H9 (cell line): ENCODE measurements at regions not wholly inside any gene's neighbourhood (a gene's known extent, or its start where the extent isn't known, plus 50 kb on each side); places are given as distances from the start of the nearest gene placed in this dataset.

ENCODE experiments used
- DNase-seq: peaks from one replicate; pipeline ENCODE4 v3.0.0-alpha.2; 2017
- H2AFZ ChIP-seq: one replicate; pipeline ENCODE4 v1.6.1; 2013; ENCODE audit warnings: mild to moderate bottlenecking, low read length, control low read depth, moderate library complexity
- H2AK5ac ChIP-seq: 2 replicates; pipeline ENCODE4 v1.6.1; 2013; ENCODE audit warnings: low read length, control low read depth, mixed read lengths; ENCODE audit not compliant: insufficient read length
- H2BK120ac ChIP-seq: one replicate; pipeline ENCODE4 v1.6.1; 2013; ENCODE audit warnings: low read depth, mild to moderate bottlenecking, low read length, control low read depth, inconsistent platforms; ENCODE audit not compliant: poor library complexity, severe bottlenecking
- H2BK12ac ChIP-seq: 2 replicates; pipeline ENCODE4 v1.6.1; 2013; ENCODE audit warnings: low read length, control low read depth, mixed read lengths, low read depth; ENCODE audit not compliant: insufficient read length
- H2BK15ac ChIP-seq: 2 replicates; pipeline ENCODE4 v1.6.1; 2013; ENCODE audit warnings: low read depth, low read length, control low read depth
- H2BK20ac ChIP-seq: one replicate; pipeline ENCODE4 v1.6.1; 2013; ENCODE audit warnings: low read depth, mild to moderate bottlenecking, low read length, control low read depth, inconsistent platforms; ENCODE audit not compliant: poor library complexity, severe bottlenecking
- H2BK5ac ChIP-seq: 2 replicates; pipeline ENCODE4 v1.6.1; 2013; ENCODE audit warnings: low read length, control low read depth, mixed read lengths; ENCODE audit not compliant: insufficient read length
- H3K14ac ChIP-seq: 2 replicates; pipeline ENCODE4 v1.6.1; 2013; ENCODE audit warnings: low read length, control low read depth; ENCODE audit not compliant: insufficient read depth
- H3K18ac ChIP-seq: 2 replicates; pipeline ENCODE4 v1.6.1; 2013; ENCODE audit warnings: low read depth, mild to moderate bottlenecking, mixed read lengths, low read length, control low read depth; ENCODE audit not compliant: insufficient read length
- H3K23ac ChIP-seq: 2 replicates; pipeline ENCODE4 v1.6.1; 2013; ENCODE audit warnings: low read length, control low read depth, mixed read lengths, low read depth; ENCODE audit not compliant: insufficient read length
- H3K23me2 ChIP-seq: 2 replicates; pipeline ENCODE4 v1.6.1; 2013; ENCODE audit warnings: low read depth, mild to moderate bottlenecking, mixed read lengths, low read length, control low read depth; ENCODE audit not compliant: insufficient read length, poor library complexity, severe bottlenecking
- H3K27ac ChIP-seq: 2 replicates; pipeline ENCODE4 v1.5.1; 2013; ENCODE audit warnings: low read length, control low read depth, mixed read lengths, low read depth; ENCODE audit not compliant: insufficient read length
- H3K27me3 ChIP-seq: 2 replicates; pipeline ENCODE4 v1.6.1; 2013; ENCODE audit warnings: low read length, control low read depth, inconsistent platforms; ENCODE audit not compliant: insufficient read depth
- H3K4ac ChIP-seq: 2 replicates; pipeline ENCODE4 v1.6.1; 2013; ENCODE audit warnings: low read depth, mild to moderate bottlenecking, control low read depth, inconsistent platforms, low read length, moderate library complexity
- H3K4me1 ChIP-seq: 2 replicates; pipeline ENCODE4 v1.6.1; 2013; ENCODE audit warnings: low read length, control low read depth, inconsistent platforms; ENCODE audit not compliant: insufficient read depth
- H3K4me2 ChIP-seq: 2 replicates; pipeline ENCODE4 v1.6.1; 2013; ENCODE audit warnings: low read length, control low read depth, mixed read lengths; ENCODE audit not compliant: insufficient read length, insufficient read depth
- H3K56ac ChIP-seq: 2 replicates; pipeline ENCODE4 v1.6.1; 2013; ENCODE audit warnings: low read depth, mild to moderate bottlenecking, mixed read lengths, low read length, control low read depth; ENCODE audit not compliant: insufficient read length
- H3K79me1 ChIP-seq: 2 replicates; pipeline ENCODE4 v1.6.1; 2013; ENCODE audit warnings: low read depth, mild to moderate bottlenecking, moderate library complexity, low read length, control low read depth, inconsistent platforms; ENCODE audit not compliant: insufficient read depth, poor library complexity, severe bottlenecking
- H3K79me2 ChIP-seq: 2 replicates; pipeline ENCODE4 v1.6.1; 2013; ENCODE audit warnings: low read length, control low read depth, inconsistent platforms; ENCODE audit not compliant: insufficient read depth
- H3K9ac ChIP-seq: 2 replicates; pipeline ENCODE4 v1.6.1; 2013; ENCODE audit warnings: low read length, control low read depth, mixed read lengths; ENCODE audit not compliant: insufficient read length; ENCODE audit errors: extremely low read depth
- H3K9me3 ChIP-seq: one replicate; pipeline ENCODE4 v1.6.1; 2013; ENCODE audit warnings: low read depth, low read length, inconsistent platforms; ENCODE audit not compliant: control insufficient read depth
- H3T11ph ChIP-seq: one replicate; pipeline ENCODE4 v1.6.1; 2013; ENCODE audit warnings: mild to moderate bottlenecking, low read length, control low read depth, inconsistent platforms
- H4K20me1 ChIP-seq: one replicate; pipeline ENCODE4 v1.6.1; 2013; ENCODE audit not compliant: control insufficient read depth, insufficient read length, insufficient read depth
- H4K5ac ChIP-seq: 2 replicates; pipeline ENCODE4 v1.6.1; 2013; ENCODE audit warnings: low read depth, mild to moderate bottlenecking, mixed read lengths, low read length, control low read depth; ENCODE audit not compliant: insufficient read length
- H4K8ac ChIP-seq: replicated peaks from 2 replicates; pipeline ENCODE4 v1.6.1; 2013; ENCODE audit warnings: low read length, control low read depth, mixed read lengths, low read depth; ENCODE audit not compliant: insufficient read length
- H4K91ac ChIP-seq: 2 replicates; pipeline ENCODE4 v1.6.1; 2013; ENCODE audit warnings: low read depth, mild to moderate bottlenecking, moderate library complexity, mixed read lengths, low read length, control low read depth; ENCODE audit not compliant: insufficient read length
- H3K27ac Mint-ChIP-seq, 3 experiments: 2 replicates in 2 of 3; 3 replicates in 1 of 3; pipeline ENCODE4 v1.8.0; 2020 to 2021; ENCODE audit warnings: mixed read lengths in 3 of 3, mild to moderate bottlenecking in 1 of 3, moderate library complexity in 1 of 3
- H3K27me3 Mint-ChIP-seq: 2 replicates; pipeline ENCODE4 v1.8.0; 2021; ENCODE audit warnings: low read depth, mild to moderate bottlenecking, moderate library complexity, mixed read lengths
- H3K36me3 Mint-ChIP-seq, 3 experiments: 2 replicates in 2 of 3; 3 replicates in 1 of 3; pipeline ENCODE4 v1.8.0; 2020 to 2021; ENCODE audit warnings: low read depth in 3 of 3, mixed read lengths in 3 of 3; ENCODE audit not compliant: insufficient read depth in 1 of 3
- H3K4me1 Mint-ChIP-seq, 2 experiments: 2 replicates each; pipeline ENCODE4 v1.8.0; 2020; ENCODE audit warnings: mixed read lengths in 2 of 2
- H3K4me3 Mint-ChIP-seq, 2 experiments: 2 replicates in 1 of 2; 3 replicates in 1 of 2; pipeline ENCODE4 v1.8.0; 2020 to 2021; ENCODE audit warnings: mild to moderate bottlenecking in 2 of 2, mixed read lengths in 2 of 2, moderate library complexity in 1 of 2
- H3K9me3 Mint-ChIP-seq, 2 experiments: 2 replicates in 1 of 2; 3 replicates in 1 of 2; pipeline ENCODE4 v1.8.0; 2020; ENCODE audit warnings: mild to moderate bottlenecking in 2 of 2, mixed read lengths in 2 of 2, moderate library complexity in 1 of 2
- CTCF ChIP-seq: fragments of 200-600 bp; sonication (generic); conservative IDR thresholded peaks from 3 replicates; pipeline ENCODE4 v1.8.0; 2021; ENCODE audit warnings: antibody characterized with exemption, mild to moderate bottlenecking
- WGBS: extraction: QIAGEN DNeasy Blood & Tissue Kit; methylation state at CpG from one replicate; pipeline ENCODE4 v1.1.7; 2013; ENCODE audit warnings: missing lambda C conversion rate, low lambda C conversion rate, mixed read lengths; ENCODE audit not compliant: insufficient read length; ENCODE audit errors: extremely low coverage; 5-methylcytosine and 5-hydroxymethylcytosine counted together

DNA sequence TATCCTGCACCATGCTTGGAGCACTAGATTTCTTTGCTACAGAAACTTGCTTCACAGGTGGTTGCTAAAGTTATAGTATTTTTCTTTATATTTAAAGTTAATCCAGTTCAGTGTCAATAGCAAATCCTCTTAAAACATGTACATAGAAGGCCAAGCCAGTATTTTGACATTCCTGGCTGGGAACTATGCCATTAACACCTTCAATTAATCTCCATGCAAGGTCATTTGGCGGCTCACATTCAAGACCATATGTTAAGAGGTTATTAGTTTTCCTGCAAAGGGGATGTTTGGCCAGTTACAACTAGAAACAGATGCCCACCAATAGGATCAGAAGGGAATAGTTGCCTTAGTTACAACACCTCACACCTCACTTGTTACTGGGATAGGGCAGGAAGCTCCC lies 261.3 kb upstream of the MEIS1 start:
- H3K18ac ChIP-seq: no peak overlapping the region
- no peak overlapping the region for H3K4ac ChIP-seq
- no peaks in the 10 kb centered on the region for H3K79me2 ChIP-seq
- H3K27ac Mint-ChIP-seq: no peak overlapping the region
- H2AK5ac ChIP-seq: no peak overlapping the region
- H3K27me3 Mint-ChIP-seq: no peaks in the 10 kb centered on the region
- H3K4me1 ChIP-seq: no peaks in the 10 kb centered on the region
- H4K20me1 ChIP-seq: no peaks in the 10 kb centered on the region
- no peaks in the 10 kb centered on the region for H3K79me1 ChIP-seq
- H3K23me2 ChIP-seq: no peaks in the 10 kb centered on the region
- no peak for TF ChIP-seq CTCF
- no peak overlapping the region for H2BK15ac ChIP-seq
- no peaks in the 10 kb centered on the region for H3K27me3 ChIP-seq
- H2BK12ac ChIP-seq: no peak overlapping the region
- no peak overlapping the region for H2BK20ac ChIP-seq
- no peak overlapping the region for H3K9ac ChIP-seq
- H3K4me2 ChIP-seq: no peak overlapping the region
- no peak overlapping the region for H3K27ac ChIP-seq
- H3K4me1 Mint-ChIP-seq: peaks cover 4 to 9% of the 10 kb centered on the region in 2 experiments; a peak in 2 of 4 replicates
- peaks cover 3 to 11% (median 5%) of the 10 kb centered on the region in 3 experiments; a peak in 4 of 7 replicates for H3K36me3 Mint-ChIP-seq
- H3K23ac ChIP-seq: no peak overlapping the region
- H3K56ac ChIP-seq: no peak overlapping the region
- H4K5ac ChIP-seq: no peak overlapping the region
- H3K9me3 Mint-ChIP-seq: peaks cover 0 to 9% of the 10 kb centered on the region in 2 experiments; a peak in 2 of 5 replicates
- DNase-seq: no peak
- H2AFZ ChIP-seq: no peak overlapping the region
- H2BK5ac ChIP-seq: no peak overlapping the region
- H4K8ac ChIP-seq: no peak overlapping the region
- no peak overlapping the region for H3T11ph ChIP-seq
- H3K9me3 ChIP-seq: no peaks in the 10 kb centered on the region
- no peak overlapping the region for H4K91ac ChIP-seq
- no peak overlapping the region for H2BK120ac ChIP-seq
- no CpG with 5 or more reads among the region's 1 CpG for WGBS
- H3K4me3 Mint-ChIP-seq: no peak overlapping the region
- no peak overlapping the region for H3K14ac ChIP-seq
